CD4-positive, alpha-beta T cell treated with Interleukin-21 for 1 hour (primary cell): ENCODE measurements at regions not wholly inside any gene's neighbourhood (a gene's known extent, or its start where the extent isn't known, plus 50 kb on each side); places are given as distances from the start of the nearest gene placed in this dataset.
"Not testable (repeated sequence)": the region's sequence is repeated elsewhere in the genome, so short reads cannot be mapped to it uniquely, and the experiment has no call there.

Source experiments
- DNase-seq: peaks from one replicate; pipeline ENCODE4 v3.0.0-alpha.2; 2020

GRCh38 chr5:28831042-28831441, 1792.7 kb upstream of the CDH9 start:
- DNase-seq = no peak

GRCh38 chr5:28823231-28823630, 1784.8 kb upstream of the CDH9 start:
- no peak for DNase-seq

GRCh38 chr5:28822071-28822470, 1783.7 kb upstream of the CDH9 start:
- DNase-seq = no peak

- DNase-seq = no peak
Observed at GRCh38 chr5:28810751-28811136, 1772.4 kb upstream of the CDH9 start.

GRCh38 chr5:28809811-28810750, 1771.7 kb upstream of the CDH9 start:
- no peak for DNase-seq

- DNase-seq = no peak
Observed at GRCh38 chr5:28808967-28809810, 1770.8 kb upstream of the CDH9 start.

GRCh38 chr5:28807195-28807729, 1768.9 kb upstream of the CDH9 start:
- no peak for DNase-seq

GRCh38 chr5:28799035-28799434, 1760.6 kb upstream of the CDH9 start:
- not testable (repeated sequence) for DNase-seq

- DNase-seq = no peak
Observed at GRCh38 chr5:28788954-28789353, 1750.6 kb upstream of the CDH9 start.

- no peak for DNase-seq
Observed at GRCh38 chr5:28780083-28780692, 1741.8 kb upstream of the CDH9 start.

GRCh38 chr5:28779161-28779754, 1740.9 kb upstream of the CDH9 start:
- no peak for DNase-seq

- DNase-seq = no peak
Observed at GRCh38 chr5:28770307-28770706, 1731.9 kb upstream of the CDH9 start.

GRCh38 chr5:28766565-28767158, 1728.3 kb upstream of the CDH9 start:
- no peak for DNase-seq

GRCh38 chr5:28751396-28751795, 1713.0 kb upstream of the CDH9 start:
- DNase-seq = no peak

- no peak for DNase-seq
Observed at GRCh38 chr5:28750251-28750650, 1711.9 kb upstream of the CDH9 start.

GRCh38 chr5:28748446-28748845, 1710.1 kb upstream of the CDH9 start:
- no peak for DNase-seq

- DNase-seq = no peak
Observed at GRCh38 chr5:28743716-28744110, 1705.3 kb upstream of the CDH9 start.

GRCh38 chr5:28743025-28743715, 1704.8 kb upstream of the CDH9 start:
- DNase-seq = no peak

GRCh38 chr5:28737682-28738081, 1699.3 kb upstream of the CDH9 start:
- DNase-seq = no peak

GRCh38 chr5:28737222-28737621, 1698.8 kb upstream of the CDH9 start:
- no peak for DNase-seq

GRCh38 chr5:28734396-28734795, 1696.0 kb upstream of the CDH9 start:
- DNase-seq = no peak

- DNase-seq = no peak
Observed at GRCh38 chr5:28729067-28729466, 1690.7 kb upstream of the CDH9 start.
